Amygdala (tissue), 56 donors: ENCODE measurements at regions not wholly inside any gene's neighbourhood (a gene's known extent, or its start where the extent isn't known, plus 50 kb on each side); places are given as distances from the start of the nearest gene placed in this dataset.
A peak's percentile ranks its signal among the peaks of the same experiment; 100 is the strongest.
"Not testable (repeated sequence)": the region's sequence is repeated elsewhere in the genome, so short reads cannot be mapped to it uniquely, and the experiment has no call there.

Source experiments
- DNase-seq, 56 donors: peaks; one replicate each; lab custom pipeline; 2025; lab: John Stamatoyannopoulos, UW

- no peak for DNase-seq
These were observed 56.1 kb downstream of the FEZF1 start for GRCh38 chr7:122248472-122248871.

GRCh38 chr7:122238729-122239128, 65.8 kb downstream of the FEZF1 start:
- not testable (repeated sequence) for DNase-seq

- DNase-seq: not testable (repeated sequence)
These were observed 66.3 kb downstream of the FEZF1 start for GRCh38 chr7:122238297-122238696.

- no peak for DNase-seq
These were observed 78.7 kb downstream of the FEZF1 start for GRCh38 chr7:122225874-122226273.

GRCh38 chr7:122219253-122219865, 75.3 kb upstream of the AASS start:
- DNase-seq: peak in 1 of 56 donors; percentile 10

GRCh38 chr7:122217125-122217524, 73.1 kb upstream of the AASS start:
- no peak for DNase-seq

GRCh38 chr7:122212754-122213153, 68.7 kb upstream of the AASS start:
- DNase-seq: no peak

GRCh38 chr7:122211362-122211761, 67.3 kb upstream of the AASS start:
- no peak for DNase-seq

- no peak for DNase-seq
These were observed 62.9 kb upstream of the AASS start for GRCh38 chr7:122206985-122207384.

GRCh38 chr7:122203814-122204213, 59.8 kb upstream of the AASS start:
- no peak for DNase-seq

GRCh38 chr7:122200888-122201287, 56.8 kb upstream of the AASS start:
- DNase-seq: no peak

- DNase-seq: no peak
These were observed 55.1 kb upstream of the AASS start for GRCh38 chr7:122199171-122199570.

GRCh38 chr7:122198581-122198980, 54.5 kb upstream of the AASS start:
- DNase-seq: no peak
